GM23248 (cell line): ENCODE measurements at regions not wholly inside any gene's neighbourhood (a gene's known extent, or its start where the extent isn't known, plus 50 kb on each side); places are given as distances from the start of the nearest gene placed in this dataset.

Experiments
- EZH2 ChIP-seq: fragments of 200-600 bp; sonication (generic); IDR thresholded peaks from 2 replicates; pipeline ENCODE4 v1.6.1; 2018; ENCODE audit warnings: antibody characterized with exemption, mild to moderate bottlenecking; ENCODE audit not compliant: insufficient read depth, poor library complexity, severe bottlenecking
- EZH2phosphoT487 ChIP-seq: fragments of 200-600 bp; sonication (generic); IDR thresholded peaks from 2 replicates; pipeline ENCODE4 v1.6.1; 2018; ENCODE audit warnings: antibody characterized with exemption, moderate library complexity, mild to moderate bottlenecking, low read depth; ENCODE audit not compliant: insufficient read depth

DNA sequence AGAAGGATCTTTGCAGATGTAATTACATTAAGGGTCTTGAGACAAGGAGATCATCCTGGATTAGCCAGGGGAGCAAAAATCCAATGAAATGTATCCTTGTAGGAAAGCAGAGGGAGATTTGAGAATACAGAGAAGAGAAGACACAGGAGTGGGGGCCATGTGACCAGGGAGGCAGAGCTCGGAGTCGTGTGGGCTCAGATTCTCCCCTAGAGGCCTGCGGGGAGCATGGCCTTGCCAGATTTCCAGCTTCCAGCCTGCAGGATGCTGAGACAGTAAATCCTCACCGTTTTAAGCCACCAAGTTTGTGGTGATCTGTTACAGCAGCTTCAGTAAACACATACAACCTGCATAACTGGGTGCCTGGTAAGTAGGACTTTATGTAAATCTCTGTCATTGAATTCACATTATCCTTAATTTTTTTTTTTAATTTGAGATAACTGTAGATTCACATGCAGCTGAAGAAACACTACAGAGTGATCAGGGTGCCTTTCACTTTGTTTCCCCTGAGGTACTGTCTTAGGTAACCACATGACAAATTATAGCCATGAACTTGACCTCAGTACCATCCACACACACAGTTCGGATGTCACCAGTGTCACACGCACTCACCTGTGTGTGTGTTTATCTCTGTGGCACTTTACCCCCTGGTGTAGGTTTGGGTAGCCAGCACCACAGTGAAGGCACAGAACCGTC is 138.4 kb upstream of the HDAC4 start:
- TF ChIP-seq EZH2phosphoT487 (no peak), EZH2 (no peak)
